ENCODE measurements at regions not wholly inside any gene's neighbourhood (a gene's known extent, or its start where the extent isn't known, plus 50 kb on each side); places are given as distances from the start of the nearest gene placed in this dataset.

GRCh38 chr13:90438576-90438975, 908.9 kb upstream of the MIR17HG start:
- TF ChIP-seq POLR2AphosphoS5 (IDR thresholded peaks at IDR 0.05): no peak
- TF ChIP-seq CTCF (IDR thresholded peaks at IDR 0.05): no peak
- no peak for TF ChIP-seq POLR2A (IDR thresholded peaks at IDR 0.05)
- H3K27me3 ChIP-seq (replicated peaks; ENCODE audit: insufficient read depth): no peaks in the 10 kb centered on the region
- 73% methylated on average over 3 of the region's 3 CpGs for WGBS

GRCh38 chr13:90443268-90443667, 904.2 kb upstream of the MIR17HG start:
- Histone ChIP-seq H3K27me3 (replicated peaks; ENCODE audit: insufficient read depth) (no peaks in the 10 kb centered on the region), H3K4me1 (replicated peaks) (no peaks in the 10 kb centered on the region), H3K36me3 (no peaks in the 10 kb centered on the region), H3K27ac (no peak overlapping the region), H3K9me3 (no peaks in the 10 kb centered on the region), H3K4me3 (no peak overlapping the region)
- intact Hi-C loops (cut with DNase I): no loop called here
- 84% methylated on average over 3 of the region's 3 CpGs for WGBS
- no peak for TF ChIP-seq POLR2A (IDR thresholded peaks at IDR 0.05)
- TF ChIP-seq CTCF (IDR thresholded peaks at IDR 0.05): no peak
- no peak for TF ChIP-seq POLR2AphosphoS5 (IDR thresholded peaks at IDR 0.05)
- DNase-seq (ENCODE audit: low spot score): no peak

More at GRCh38 chr13:90438576-90438975, 908.9 kb upstream of the MIR17HG start:
- intact Hi-C loops (cut with DNase I): no loop called here
- Histone ChIP-seq H3K4me3 (no peak overlapping the region), H3K9me3 (no peaks in the 10 kb centered on the region), H3K27ac (no peak overlapping the region), H3K36me3 (no peaks in the 10 kb centered on the region), H3K4me1 (replicated peaks) (no peaks in the 10 kb centered on the region)
- no peak for DNase-seq (ENCODE audit: low spot score)

- H3K27ac ChIP-seq: no peak overlapping the region
- no peaks in the 10 kb centered on the region for H3K36me3 ChIP-seq
- H3K4me3 ChIP-seq: no peak overlapping the region
- no peaks in the 10 kb centered on the region for H3K4me1 ChIP-seq (replicated peaks)
- WGBS: 81% methylated on average over 1 of the region's 1 CpG
- intact Hi-C loops (cut with DNase I): no loop called here
- TF ChIP-seq POLR2A (IDR thresholded peaks at IDR 0.05) (no peak), POLR2AphosphoS5 (IDR thresholded peaks at IDR 0.05) (no peak), CTCF (IDR thresholded peaks at IDR 0.05) (no peak)
- no peaks in the 10 kb centered on the region for H3K27me3 ChIP-seq (replicated peaks; ENCODE audit: insufficient read depth)
- no peak for DNase-seq (ENCODE audit: low spot score)
- H3K9me3 ChIP-seq: no peaks in the 10 kb centered on the region
Measured at GRCh38 chr13:90444232-90444631, 903.3 kb upstream of the MIR17HG start.

GRCh38 chr13:90445179-90445578, 902.3 kb upstream of the MIR17HG start:
- TF ChIP-seq CTCF (IDR thresholded peaks at IDR 0.05) (no peak), POLR2A (IDR thresholded peaks at IDR 0.05) (no peak), POLR2AphosphoS5 (IDR thresholded peaks at IDR 0.05) (no peak)
- Histone ChIP-seq H3K9me3 (no peaks in the 10 kb centered on the region), H3K4me3 (no peak overlapping the region), H3K36me3 (no peaks in the 10 kb centered on the region), H3K4me1 (replicated peaks) (no peaks in the 10 kb centered on the region), H3K27ac (no peak overlapping the region), H3K27me3 (replicated peaks; ENCODE audit: insufficient read depth) (no peaks in the 10 kb centered on the region)
- intact Hi-C loops (cut with DNase I): no loop called here
- 27% methylated on average over 2 of the region's 2 CpGs for WGBS
- DNase-seq (ENCODE audit: low spot score): no peak

- intact Hi-C loops (cut with DNase I): no loop called here
- 86% methylated on average over 2 of the region's 2 CpGs for WGBS
- Histone ChIP-seq H3K4me1 (replicated peaks) (no peaks in the 10 kb centered on the region), H3K27me3 (replicated peaks; ENCODE audit: insufficient read depth) (no peaks in the 10 kb centered on the region), H3K36me3 (no peaks in the 10 kb centered on the region), H3K4me3 (no peak overlapping the region), H3K27ac (no peak overlapping the region), H3K9me3 (no peaks in the 10 kb centered on the region)
- TF ChIP-seq POLR2AphosphoS5 (IDR thresholded peaks at IDR 0.05) (no peak), CTCF (IDR thresholded peaks at IDR 0.05) (no peak), POLR2A (IDR thresholded peaks at IDR 0.05) (no peak)
- no peak for DNase-seq (ENCODE audit: low spot score)
Measured at GRCh38 chr13:90447034-90447733, 900.3 kb upstream of the MIR17HG start.

Measured in prostate gland (tissue), 2 donors.